GM21576 (cell line): ENCODE measurements at regions not wholly inside any gene's neighbourhood (a gene's known extent, or its start where the extent isn't known, plus 50 kb on each side); places are given as distances from the start of the nearest gene placed in this dataset.

ENCODE experiments used
- ATAC-seq: cut with Tn5 transposase; IDR thresholded peaks from one replicate; pipeline ENCODE4 v1.9.1; 2021; ENCODE audit warnings: mild to moderate bottlenecking, moderate library complexity; ENCODE audit not compliant: unreplicated experiment

DNA sequence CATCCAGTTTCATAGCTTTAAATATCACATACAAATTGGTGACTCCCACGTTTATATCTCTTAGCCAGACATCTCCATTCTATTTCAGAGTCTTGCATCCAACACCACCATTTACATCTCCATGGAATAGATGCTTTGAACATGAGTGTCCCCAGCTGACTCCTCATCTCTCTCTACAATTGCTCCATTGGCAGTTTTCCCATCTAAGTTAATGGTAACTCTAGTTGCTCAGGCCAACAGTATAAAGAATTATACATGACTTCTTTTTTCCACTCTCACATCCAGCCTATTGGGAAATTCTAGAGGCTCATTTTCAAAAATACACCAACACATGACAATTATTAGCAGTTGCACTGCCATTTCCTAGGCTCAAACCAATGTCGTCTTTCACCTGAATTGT lies 388.2 kb downstream of the STIM2 start:
- ATAC-seq, result no peak

GRCh38 chr4:27251771-27252170 lies 391.1 kb downstream of the STIM2 start:
- no peak for ATAC-seq

GRCh38 chr4:27267339-27267969 lies 406.8 kb downstream of the STIM2 start:
- ATAC-seq, result no peak

- no peak for ATAC-seq
Observed at GRCh38 chr4:27267970-27268355, 407.3 kb downstream of the STIM2 start.

DNA sequence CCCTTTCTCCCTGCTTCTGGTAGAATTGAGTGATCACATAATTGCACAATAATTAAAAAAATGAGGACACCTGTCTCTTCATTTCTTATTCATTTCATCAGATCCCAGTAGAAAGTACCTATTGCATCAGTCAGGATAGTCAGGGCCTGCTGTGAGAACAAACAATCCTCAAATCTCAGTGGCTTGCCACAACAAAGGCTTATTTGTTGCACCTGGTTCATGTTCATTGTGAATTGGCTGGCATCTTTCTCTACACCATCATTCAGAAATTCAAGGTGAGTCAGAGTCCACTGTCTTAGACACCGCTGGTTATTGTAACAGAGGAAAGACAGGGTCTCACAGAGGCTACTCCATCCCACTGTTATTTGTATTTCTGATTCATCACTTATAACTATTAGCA lies 409.8 kb downstream of the STIM2 start:
- ATAC-seq, result no peak

GRCh38 chr4:27271555-27271954 lies 410.9 kb downstream of the STIM2 start:
- ATAC-seq, result no peak

DNA sequence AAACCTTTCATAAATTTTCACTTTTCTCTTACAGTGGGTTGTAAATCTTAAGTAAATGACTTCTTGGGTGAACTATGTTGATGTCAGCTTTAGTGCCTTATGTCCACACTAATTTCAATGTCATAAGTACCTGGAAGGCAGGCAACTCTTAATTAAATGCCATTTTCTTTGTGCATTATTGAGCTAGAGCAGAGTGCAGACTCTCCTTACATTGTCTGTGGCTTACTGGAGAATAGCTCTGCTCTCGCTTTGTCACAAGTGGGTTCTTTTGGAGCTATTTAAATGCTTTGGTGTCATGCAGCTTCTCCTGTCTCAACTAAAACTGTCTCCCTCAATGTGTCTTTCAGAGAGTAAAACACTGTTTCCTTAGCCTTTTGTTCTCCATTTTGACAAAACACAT lies 411.6 kb downstream of the STIM2 start:
- no peak for ATAC-seq

GRCh38 chr4:27276307-27277073 lies 415.8 kb downstream of the STIM2 start:
- no peak for ATAC-seq

DNA sequence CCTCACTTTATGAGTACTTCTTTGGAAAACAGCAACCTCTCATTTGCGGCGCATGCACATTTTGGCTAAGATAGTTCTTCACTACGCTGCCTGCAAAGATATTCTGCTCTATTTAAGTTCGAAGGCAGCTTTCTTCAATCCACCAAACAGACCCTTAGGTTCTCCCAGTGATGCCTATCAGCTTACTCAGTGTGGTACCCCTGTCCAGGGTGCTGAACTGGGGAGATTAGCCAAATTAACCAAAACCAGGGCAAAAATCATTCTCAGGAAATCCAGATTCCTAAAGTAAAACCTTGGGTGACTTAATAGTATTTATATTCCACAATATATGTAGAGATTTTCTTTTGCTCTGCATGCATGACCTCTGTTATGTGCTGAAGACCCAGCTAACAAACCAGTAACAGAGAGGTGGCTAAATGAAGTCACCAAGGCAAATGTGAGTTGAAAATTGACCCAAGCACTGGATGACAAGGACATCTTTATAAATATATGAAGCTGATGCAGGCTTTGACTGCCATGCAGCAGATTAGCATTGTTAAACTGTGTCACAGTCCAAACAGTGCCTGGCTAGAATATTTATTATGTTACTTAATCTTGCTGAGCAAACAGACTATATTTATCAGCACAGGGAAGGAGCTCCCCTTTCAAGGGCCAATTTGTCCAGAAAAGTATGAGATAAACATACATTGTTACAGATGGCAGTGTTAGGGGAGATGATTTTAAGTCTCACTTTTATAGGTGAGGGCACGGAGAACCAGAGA lies 418.2 kb downstream of the STIM2 start:
- ATAC-seq, result no peak

DNA sequence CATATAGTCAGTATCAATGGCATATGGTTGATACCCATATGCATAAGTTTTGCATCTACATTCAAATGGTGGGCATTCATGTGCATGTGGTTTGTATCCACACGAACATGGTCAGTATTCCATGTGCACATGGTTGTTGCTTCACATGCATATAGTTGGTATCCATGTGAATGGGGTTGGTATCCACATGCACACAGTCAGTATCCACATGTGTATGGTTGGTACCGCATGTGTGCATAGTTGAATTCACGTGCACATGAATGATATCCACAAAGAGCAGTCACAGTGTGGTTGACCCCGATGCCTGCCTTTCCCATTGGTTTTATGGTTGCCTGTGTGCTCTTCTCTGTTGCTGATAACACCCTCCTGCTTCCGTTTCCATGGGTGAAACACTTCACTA lies 427.9 kb downstream of the STIM2 start:
- ATAC-seq, result no peak

GRCh38 chr4:27289704-27290103 lies 429.1 kb downstream of the STIM2 start:
- no peak for ATAC-seq

DNA sequence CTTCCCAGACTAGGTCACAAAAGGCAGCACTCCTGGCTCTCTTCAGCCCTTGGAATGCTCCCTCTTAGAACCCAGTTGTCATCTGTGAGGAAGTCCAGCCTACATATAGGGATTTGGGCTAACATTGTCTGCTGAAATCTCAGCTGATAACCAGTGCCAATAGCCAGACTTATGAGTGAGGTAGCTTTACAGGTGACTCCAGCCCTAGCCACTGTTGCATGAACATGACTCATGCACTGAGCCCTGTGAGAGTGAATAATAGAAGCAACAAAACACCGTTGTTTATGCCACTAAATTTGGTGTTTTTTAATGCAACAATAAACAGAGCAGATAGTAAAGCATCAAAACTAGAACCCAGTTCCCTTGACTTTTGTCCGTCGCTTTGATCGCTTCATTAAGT lies 433.2 kb downstream of the STIM2 start:
- no peak for ATAC-seq

- ATAC-seq, result no peak
Observed at GRCh38 chr4:27304751-27305150, 444.1 kb downstream of the STIM2 start.

DNA sequence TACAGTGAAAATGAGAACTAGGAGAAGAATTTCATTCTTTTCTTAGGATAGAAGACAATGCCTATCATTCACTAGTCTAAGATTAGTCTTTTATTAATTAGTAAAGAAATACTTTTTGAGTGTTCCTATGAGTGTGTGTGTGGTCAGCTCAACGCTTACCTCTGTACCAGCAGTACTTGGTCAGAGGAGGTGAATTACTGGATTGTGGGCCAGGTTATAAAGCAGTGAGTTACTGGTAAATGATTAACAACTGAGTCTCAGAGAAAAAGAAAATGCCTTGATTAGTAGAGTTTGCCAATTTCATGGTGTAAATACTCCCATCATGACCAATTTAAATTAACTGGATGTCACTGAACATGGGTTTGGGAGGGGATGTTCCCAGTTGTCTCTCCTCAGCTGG lies 444.6 kb downstream of the STIM2 start:
- no peak for ATAC-seq

GRCh38 chr4:27308379-27308778 lies 447.7 kb downstream of the STIM2 start:
- ATAC-seq, result no peak

DNA sequence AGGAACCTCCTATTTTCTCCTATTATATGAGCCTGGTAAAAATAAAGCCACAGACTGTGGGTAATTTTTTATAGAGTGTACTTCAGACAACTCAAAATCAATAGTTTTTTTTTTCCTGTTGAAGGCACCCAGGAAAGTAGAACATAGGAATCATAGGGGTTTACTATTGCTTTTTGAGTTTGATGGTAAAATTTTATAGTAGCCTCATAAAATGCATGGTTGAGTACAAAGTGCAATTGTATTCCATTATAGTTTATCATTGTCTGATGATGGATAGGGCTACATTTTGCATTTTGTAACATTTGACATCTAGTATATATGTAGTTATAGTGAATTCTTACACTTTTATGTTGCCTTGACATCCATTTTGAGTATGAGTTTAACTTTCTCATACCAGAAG lies 455.0 kb downstream of the STIM2 start:
- no peak for ATAC-seq

- ATAC-seq, result no peak
Observed at GRCh38 chr4:27316176-27316575, 455.5 kb downstream of the STIM2 start.

DNA sequence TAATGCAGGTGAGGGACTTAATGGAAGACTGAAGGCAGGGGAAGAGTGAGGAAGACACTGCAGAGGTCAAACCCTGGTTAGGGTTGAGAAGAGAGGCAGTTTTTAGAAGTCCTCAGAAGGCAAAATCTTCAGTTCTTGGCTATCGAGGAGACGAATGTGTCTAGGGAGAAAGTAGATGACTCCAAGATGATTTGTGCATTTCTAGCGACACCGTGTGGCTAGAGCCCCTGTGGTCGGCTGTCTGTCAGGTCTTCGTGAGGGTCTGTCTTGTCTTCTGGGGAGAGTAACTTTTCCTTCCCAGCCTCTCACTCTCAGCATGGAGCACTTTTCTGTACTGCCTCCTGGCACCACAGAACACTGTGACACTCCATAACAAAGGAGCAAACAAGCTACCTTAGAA lies 458.1 kb downstream of the STIM2 start:
- no peak for ATAC-seq

DNA sequence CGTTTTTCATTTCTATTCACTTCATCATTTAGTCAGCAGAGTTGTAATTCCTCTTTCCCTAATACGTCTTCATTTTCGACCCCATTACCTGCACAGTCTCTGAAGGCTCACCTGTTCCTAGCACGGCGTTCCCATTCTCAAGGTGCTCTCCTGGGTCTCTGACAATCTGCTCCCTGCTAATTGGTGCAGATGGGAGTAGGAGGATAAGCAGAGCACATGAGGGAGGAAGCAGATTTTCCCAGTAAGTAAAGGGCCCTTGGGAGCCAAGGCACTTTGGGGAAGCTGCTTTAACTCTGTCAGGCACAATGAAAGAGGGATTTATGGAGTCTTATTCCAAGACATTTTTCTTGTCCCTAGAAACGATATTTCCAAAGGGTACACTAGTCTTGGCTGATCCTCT lies 466.4 kb downstream of the STIM2 start:
- ATAC-seq, result no peak

- peak; percentile 63 for ATAC-seq
Observed at GRCh38 chr4:27327421-27328181, 467.0 kb downstream of the STIM2 start.

DNA sequence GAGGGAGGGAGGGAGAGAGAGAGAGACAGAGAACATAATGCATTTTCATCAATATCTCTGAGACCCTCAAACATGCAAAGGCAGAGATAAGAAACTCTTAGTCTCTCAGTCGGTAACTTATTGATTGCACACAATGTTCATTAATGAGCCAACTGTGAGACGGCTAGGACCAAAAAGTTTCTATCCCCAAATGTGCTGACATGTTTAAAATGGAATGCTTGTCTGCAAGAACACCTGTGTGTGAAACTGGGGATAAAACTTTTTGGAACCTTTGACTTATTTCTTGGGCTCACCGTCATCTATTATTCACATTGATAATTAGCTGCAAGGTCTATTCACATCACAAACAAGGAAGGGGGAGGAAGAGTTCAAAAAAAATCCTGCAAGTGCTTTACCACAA lies 477.9 kb downstream of the STIM2 start:
- no peak for ATAC-seq
